Neural progenitor cell (in vitro differentiated cells): ENCODE measurements at regions not wholly inside any gene's neighbourhood (a gene's known extent, or its start where the extent isn't known, plus 50 kb on each side); places are given as distances from the start of the nearest gene placed in this dataset.

Source experiments
- DNase-seq: peaks from one replicate; pipeline ENCODE4 v3.0.0-alpha.2; 2016; ENCODE audit warnings: low spot score
- H2AFZ ChIP-seq: fragments of 200-600 bp; sonication (generic); replicated peaks from 2 replicates; pipeline ENCODE4 v1.6.1; 2016; ENCODE audit warnings: antibody characterized with exemption
- H3F3A ChIP-seq: fragments of 200-600 bp; sonication (generic); 2 replicates; pipeline ENCODE4 v1.6.1; 2016; ENCODE audit warnings: antibody characterized with exemption, low read depth
- H3K27ac ChIP-seq: fragments of 200-600 bp; sonication (generic); 2 replicates; pipeline ENCODE4 v1.5.1; 2016; ENCODE audit warnings: mild to moderate bottlenecking
- H3K27me3 ChIP-seq: fragments of 200-600 bp; sonication (generic); 2 replicates; pipeline ENCODE4 v1.6.1; 2016; ENCODE audit warnings: mild to moderate bottlenecking, moderate library complexity
- H3K36me3 ChIP-seq: fragments of 200-600 bp; sonication (generic); 2 replicates; pipeline ENCODE4 v1.5.1; 2016
- H3K4me1 ChIP-seq: fragments of 200-600 bp; sonication (generic); 2 replicates; pipeline ENCODE4 v1.6.1; 2016; ENCODE audit warnings: mixed run types
- H3K4me2 ChIP-seq: fragments of 200-600 bp; sonication (generic); 2 replicates; pipeline ENCODE4 v1.6.1; 2016
- H3K4me3 ChIP-seq: fragments of 200-600 bp; sonication (generic); 2 replicates; pipeline ENCODE4 v1.5.1; 2016
- H3K79me2 ChIP-seq: fragments of 200-600 bp; sonication (generic); 2 replicates; pipeline ENCODE4 v1.6.1; 2016; ENCODE audit warnings: low read depth
- H3K9ac ChIP-seq: fragments of 200-600 bp; sonication (generic); 2 replicates; pipeline ENCODE4 v1.6.1; 2016
- H3K9me3 ChIP-seq: fragments of 200-600 bp; sonication (generic); 2 replicates; pipeline ENCODE4 v1.5.1; 2016; ENCODE audit warnings: low read depth
- H4K20me1 ChIP-seq: fragments of 200-600 bp; sonication (generic); 2 replicates; pipeline ENCODE4 v1.6.1; 2016; ENCODE audit warnings: low read depth
- H3K27ac Mint-ChIP-seq: 3 replicates; pipeline ENCODE4 v1.8.0; 2021; ENCODE audit warnings: mixed read lengths
- H3K27me3 Mint-ChIP-seq: 2 replicates; pipeline ENCODE4 v1.8.0; 2022; ENCODE audit warnings: low read depth, mild to moderate bottlenecking, inconsistent platforms, moderate library complexity, mixed read lengths; ENCODE audit not compliant: insufficient read depth
- H3K36me3 Mint-ChIP-seq: 3 replicates; pipeline ENCODE4 v1.8.0; 2021; ENCODE audit warnings: mixed read lengths
- H3K4me1 Mint-ChIP-seq: 3 replicates; pipeline ENCODE4 v1.8.0; 2021; ENCODE audit warnings: mixed read lengths
- H3K4me3 Mint-ChIP-seq: 3 replicates; pipeline ENCODE4 v1.8.0; 2021; ENCODE audit warnings: mild to moderate bottlenecking, moderate library complexity, mixed read lengths
- H3K9me3 Mint-ChIP-seq: 3 replicates; pipeline ENCODE4 v1.8.0; 2020; ENCODE audit warnings: mixed read lengths
- CTCF ChIP-seq: fragments of 200-600 bp; sonication (generic); IDR thresholded peaks from 2 replicates; pipeline ENCODE4 v1.5.1; 2017; ENCODE audit warnings: antibody characterized with exemption, mild to moderate bottlenecking
- EZH2 ChIP-seq: fragments of 200-600 bp; sonication (generic); IDR thresholded peaks from 2 replicates; pipeline ENCODE4 v1.6.1; 2017; ENCODE audit warnings: antibody characterized with exemption, mild to moderate bottlenecking, moderate library complexity
- EZH2phosphoT487 ChIP-seq: fragments of 200-600 bp; sonication (generic); IDR thresholded peaks from 2 replicates; pipeline ENCODE4 v1.6.1; 2017; ENCODE audit warnings: antibody characterized with exemption

- Mint-ChIP-seq H3K9me3 (no peaks in the 10 kb centered on the region), H3K27ac (no peak overlapping the region), H3K4me3 (no peak overlapping the region), H3K27me3 (no peaks in the 10 kb centered on the region), H3K36me3 (no peaks in the 10 kb centered on the region), H3K4me1 (no peaks in the 10 kb centered on the region)
- Histone ChIP-seq H3K4me1 (no peaks in the 10 kb centered on the region), H3K79me2 (no peaks in the 10 kb centered on the region), H4K20me1 (no peaks in the 10 kb centered on the region), H3K4me2 (no peak overlapping the region), H2AFZ (no peak overlapping the region), H3K9me3 (peaks cover 2% of the 10 kb centered on the region), H3K27ac (no peak overlapping the region), H3F3A (no peaks in the 10 kb centered on the region), H3K27me3 (no peaks in the 10 kb centered on the region), H3K4me3 (no peak overlapping the region), H3K9ac (no peak overlapping the region), H3K36me3 (no peaks in the 10 kb centered on the region)
- DNase-seq, result no peak
- no peak for TF ChIP-seq EZH2phosphoT487
- no peak for TF ChIP-seq EZH2
- TF ChIP-seq CTCF, result no peak
Measured at GRCh38 chrX:67296395-67296794, 247.4 kb upstream of the AR start.

- TF ChIP-seq EZH2 (no peak), EZH2phosphoT487 (no peak), CTCF (no peak)
- H3K36me3 ChIP-seq, result no peaks in the 10 kb centered on the region
- no peaks in the 10 kb centered on the region for H3F3A ChIP-seq
- Mint-ChIP-seq H3K4me1 (no peaks in the 10 kb centered on the region), H3K27ac (no peak overlapping the region), H3K27me3 (no peaks in the 10 kb centered on the region), H3K4me3 (no peak overlapping the region), H3K36me3 (no peaks in the 10 kb centered on the region), H3K9me3 (peaks cover 3% of the 10 kb centered on the region)
- no peak overlapping the region for H3K4me2 ChIP-seq
- H3K4me1 ChIP-seq, result no peaks in the 10 kb centered on the region
- no peak for DNase-seq
- no peak overlapping the region for H3K27ac ChIP-seq
- no peak overlapping the region for H2AFZ ChIP-seq
- no peaks in the 10 kb centered on the region for H3K79me2 ChIP-seq
- no peaks in the 10 kb centered on the region for H4K20me1 ChIP-seq
- no peak overlapping the region for H3K9ac ChIP-seq
- no peaks in the 10 kb centered on the region for H3K27me3 ChIP-seq
- H3K9me3 ChIP-seq, result no peaks in the 10 kb centered on the region
- no peak overlapping the region for H3K4me3 ChIP-seq
Measured at GRCh38 chrX:67317725-67318124, 226.1 kb upstream of the AR start.

GRCh38 chrX:67328476-67328875 is 215.3 kb upstream of the AR start:
- H4K20me1 ChIP-seq, result no peaks in the 10 kb centered on the region
- H3K79me2 ChIP-seq, result no peaks in the 10 kb centered on the region
- no peak overlapping the region for H2AFZ ChIP-seq
- no peak overlapping the region for H3K27ac ChIP-seq
- peaks cover 2% of the 10 kb centered on the region for H3K9me3 Mint-ChIP-seq
- H3K36me3 ChIP-seq, result no peaks in the 10 kb centered on the region
- H3K4me1 Mint-ChIP-seq, result no peaks in the 10 kb centered on the region
- no peaks in the 10 kb centered on the region for H3K27me3 ChIP-seq
- no peaks in the 10 kb centered on the region for H3F3A ChIP-seq
- H3K36me3 Mint-ChIP-seq, result no peaks in the 10 kb centered on the region
- no peaks in the 10 kb centered on the region for H3K9me3 ChIP-seq
- no peak for DNase-seq
- H3K4me1 ChIP-seq, result no peaks in the 10 kb centered on the region
- H3K4me3 ChIP-seq, result no peak overlapping the region
- no peak overlapping the region for H3K27ac Mint-ChIP-seq
- TF ChIP-seq EZH2phosphoT487 (no peak), CTCF (no peak), EZH2 (no peak)
- H3K27me3 Mint-ChIP-seq, result no peaks in the 10 kb centered on the region
- no peak overlapping the region for H3K9ac ChIP-seq
- no peak overlapping the region for H3K4me2 ChIP-seq
- H3K4me3 Mint-ChIP-seq, result no peak overlapping the region

- Mint-ChIP-seq H3K36me3 (no peaks in the 10 kb centered on the region), H3K4me3 (no peak overlapping the region), H3K9me3 (no peaks in the 10 kb centered on the region), H3K27ac (no peak overlapping the region), H3K4me1 (no peaks in the 10 kb centered on the region), H3K27me3 (no peaks in the 10 kb centered on the region)
- Histone ChIP-seq H3K27ac (no peak overlapping the region), H3K36me3 (no peaks in the 10 kb centered on the region), H3K79me2 (no peaks in the 10 kb centered on the region), H3K4me1 (no peaks in the 10 kb centered on the region), H2AFZ (no peak overlapping the region), H3F3A (no peaks in the 10 kb centered on the region), H3K27me3 (no peaks in the 10 kb centered on the region), H3K9me3 (no peaks in the 10 kb centered on the region), H4K20me1 (no peaks in the 10 kb centered on the region), H3K9ac (no peak overlapping the region), H3K4me3 (no peak overlapping the region), H3K4me2 (no peak overlapping the region)
- no peak for TF ChIP-seq EZH2
- no peak for TF ChIP-seq CTCF
- no peak for TF ChIP-seq EZH2phosphoT487
- DNase-seq, result no peak
Measured at GRCh38 chrX:67334323-67334722, 209.5 kb upstream of the AR start.
